ENCODE measurements at regions not wholly inside any gene's neighbourhood (a gene's known extent, or its start where the extent isn't known, plus 50 kb on each side); places are given as distances from the start of the nearest gene placed in this dataset.

DNA sequence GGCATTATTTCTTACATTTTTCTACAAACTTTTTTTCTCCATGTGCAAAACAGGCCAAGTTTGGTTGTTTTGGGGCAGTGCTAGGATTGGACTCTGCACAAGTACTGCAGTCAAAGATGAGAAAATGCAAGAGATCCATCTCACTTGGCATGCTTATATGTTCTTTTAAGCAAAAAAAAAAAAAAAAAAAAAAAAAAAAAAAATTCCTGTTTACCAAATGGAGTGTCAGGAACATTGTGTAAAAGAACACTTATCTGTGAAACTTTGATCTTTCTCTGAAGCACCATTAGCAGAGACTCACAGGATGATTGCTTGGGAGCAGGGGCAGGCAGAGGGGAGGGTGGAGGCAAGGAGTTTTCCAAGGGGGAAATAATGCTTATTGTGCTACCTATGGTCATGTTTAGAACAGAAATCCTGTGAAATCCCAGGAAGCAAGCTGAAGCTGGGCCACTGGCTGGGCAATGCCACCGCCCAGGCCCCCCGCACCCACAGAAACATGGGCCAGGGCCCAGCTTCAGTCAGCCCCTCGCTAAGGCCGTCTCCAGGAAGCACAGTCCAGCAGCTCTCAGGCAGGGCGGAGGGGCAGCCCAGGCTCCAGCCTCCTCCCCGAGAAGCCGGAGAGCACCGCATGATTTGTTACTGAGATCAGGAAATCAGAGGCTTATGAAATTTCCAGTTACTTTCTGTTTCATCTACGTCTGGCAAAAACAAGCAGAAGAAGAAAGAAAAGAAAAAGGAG lies 229.4 kb downstream of the ZNF516 start:
- Mint-ChIP-seq H3K4me3 (ENCODE audit: unreplicated experiment) (no peak overlapping the region), H3K9me3 (ENCODE audit: unreplicated experiment) (no peaks in the 10 kb centered on the region), H3K4me1 (ENCODE audit: low read depth, unreplicated experiment) (no peaks in the 10 kb centered on the region), H3K36me3 (ENCODE audit: low read depth, unreplicated experiment) (no peaks in the 10 kb centered on the region), H3K27ac (ENCODE audit: unreplicated experiment) (no peak overlapping the region), H3K27me3 (ENCODE audit: low read depth, unreplicated experiment) (peaks cover 41% of the 10 kb centered on the region)
- Histone ChIP-seq H3K4me2 (ENCODE audit: low read length) (no peak overlapping the region), H3K79me2 (ENCODE audit: insufficient read depth, low read length) (no peaks in the 10 kb centered on the region), H3K9ac (ENCODE audit: low read length) (no peak overlapping the region), H2AFZ (ENCODE audit: low read depth, low read length) (no peak overlapping the region), H3K4me3 (ENCODE audit: insufficient read depth, low read depth, low read length) (no peak overlapping the region), H4K20me1 (ENCODE audit: insufficient read depth, low read length) (no peaks in the 10 kb centered on the region), H3K9me3 (ENCODE audit: insufficient read depth, low read depth, low read length) (no peaks in the 10 kb centered on the region), H3K36me3 (ENCODE audit: insufficient read depth, low read length) (no peaks in the 10 kb centered on the region), H3K27ac (ENCODE audit: low read depth, low read length) (no peak overlapping the region), H3K27me3 (ENCODE audit: insufficient read depth, low read length) (no peaks in the 10 kb centered on the region), H3K4me1 (ENCODE audit: insufficient read depth, low read length) (no peaks in the 10 kb centered on the region)
- TF ChIP-seq, protein P1, sequence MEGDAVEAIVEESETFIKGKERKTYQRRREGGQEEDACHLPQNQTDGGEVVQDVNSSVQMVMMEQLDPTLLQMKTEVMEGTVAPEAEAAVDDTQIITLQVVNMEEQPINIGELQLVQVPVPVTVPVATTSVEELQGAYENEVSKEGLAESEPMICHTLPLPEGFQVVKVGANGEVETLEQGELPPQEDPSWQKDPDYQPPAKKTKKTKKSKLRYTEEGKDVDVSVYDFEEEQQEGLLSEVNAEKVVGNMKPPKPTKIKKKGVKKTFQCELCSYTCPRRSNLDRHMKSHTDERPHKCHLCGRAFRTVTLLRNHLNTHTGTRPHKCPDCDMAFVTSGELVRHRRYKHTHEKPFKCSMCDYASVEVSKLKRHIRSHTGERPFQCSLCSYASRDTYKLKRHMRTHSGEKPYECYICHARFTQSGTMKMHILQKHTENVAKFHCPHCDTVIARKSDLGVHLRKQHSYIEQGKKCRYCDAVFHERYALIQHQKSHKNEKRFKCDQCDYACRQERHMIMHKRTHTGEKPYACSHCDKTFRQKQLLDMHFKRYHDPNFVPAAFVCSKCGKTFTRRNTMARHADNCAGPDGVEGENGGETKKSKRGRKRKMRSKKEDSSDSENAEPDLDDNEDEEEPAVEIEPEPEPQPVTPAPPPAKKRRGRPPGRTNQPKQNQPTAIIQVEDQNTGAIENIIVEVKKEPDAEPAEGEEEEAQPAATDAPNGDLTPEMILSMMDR (IDR thresholded peaks at IDR 0.05; ENCODE audit: insufficient read depth, low read depth, low read length): no peak
- no peak for TF ChIP-seq EZH2 (IDR thresholded peaks at IDR 0.05; ENCODE audit: insufficient read depth, low read length)
- no peak for FAIRE-seq
- DNase-seq (ENCODE audit: low read depth): no peak

DNA sequence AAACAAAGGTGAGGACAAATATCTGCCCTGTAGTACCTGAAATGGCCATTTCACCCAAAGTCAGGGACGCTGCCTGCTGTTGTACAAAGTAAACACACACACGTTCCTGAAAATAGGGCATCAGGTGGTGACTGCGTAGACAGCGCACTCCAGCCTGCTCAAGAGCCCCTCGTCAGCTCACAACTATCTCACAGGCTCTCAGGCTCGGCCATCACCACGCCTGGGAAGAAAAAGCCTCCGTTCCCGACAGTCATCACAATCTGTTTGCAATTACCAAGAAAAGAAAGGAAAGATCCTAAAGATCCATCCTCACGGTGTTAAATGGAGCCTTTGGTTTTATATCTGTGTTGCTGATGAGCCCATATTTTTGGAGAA lies 230.2 kb downstream of the ZNF516 start:
- no peak for TF ChIP-seq EZH2 (IDR thresholded peaks at IDR 0.05; ENCODE audit: insufficient read depth, low read length)
- TF ChIP-seq, protein P1 (IDR thresholded peaks at IDR 0.05; ENCODE audit: insufficient read depth, low read depth, low read length): no peak
- H2AFZ ChIP-seq (ENCODE audit: low read depth, low read length): no peak overlapping the region

DNA sequence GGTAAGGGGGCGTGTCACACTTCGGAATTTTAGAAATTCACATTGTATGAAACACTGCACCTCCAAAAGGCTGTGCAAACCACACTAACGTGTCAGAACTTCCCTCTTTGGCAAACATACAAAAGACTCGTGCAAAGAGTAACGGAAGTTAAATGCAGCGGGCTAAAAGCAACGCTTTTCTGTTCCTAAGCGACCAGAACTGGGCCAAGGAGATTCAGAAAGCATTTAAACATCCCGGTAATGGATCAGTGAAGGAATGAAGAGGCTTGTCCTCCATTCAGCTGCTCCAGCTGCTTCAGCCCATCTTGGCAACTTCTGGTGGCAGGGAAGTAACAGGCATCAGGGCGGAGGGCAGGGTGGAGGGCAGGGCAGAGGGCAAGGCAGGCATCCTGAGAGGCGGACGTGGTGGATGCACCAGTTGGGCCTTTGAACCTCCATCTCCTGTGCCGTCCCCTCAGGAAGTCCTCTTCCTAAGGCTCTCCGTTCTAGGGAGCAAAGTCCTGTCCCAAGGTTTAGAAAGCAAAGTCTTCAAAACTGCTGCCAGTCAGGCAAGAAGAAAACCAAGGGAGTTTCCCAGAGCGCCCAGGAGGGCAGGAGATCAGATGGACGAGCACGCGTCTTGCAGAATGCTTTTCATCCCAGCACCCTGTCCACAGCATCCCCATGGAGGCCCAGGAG lies 230.7 kb downstream of the ZNF516 start:
- Mint-ChIP-seq H3K4me1 (ENCODE audit: low read depth, unreplicated experiment) (no peaks in the 10 kb centered on the region), H3K9me3 (ENCODE audit: unreplicated experiment) (no peaks in the 10 kb centered on the region), H3K4me3 (ENCODE audit: unreplicated experiment) (no peak overlapping the region), H3K27me3 (ENCODE audit: low read depth, unreplicated experiment) (peaks cover 34% of the 10 kb centered on the region), H3K36me3 (ENCODE audit: low read depth, unreplicated experiment) (no peaks in the 10 kb centered on the region), H3K27ac (ENCODE audit: unreplicated experiment) (no peak overlapping the region)
- Histone ChIP-seq H4K20me1 (ENCODE audit: insufficient read depth, low read length) (no peaks in the 10 kb centered on the region), H3K4me3 (ENCODE audit: insufficient read depth, low read depth, low read length) (no peak overlapping the region), H3K4me1 (ENCODE audit: insufficient read depth, low read length) (no peaks in the 10 kb centered on the region), H3K9ac (ENCODE audit: low read length) (no peak overlapping the region), H3K4me2 (ENCODE audit: low read length) (no peak overlapping the region), H3K27me3 (ENCODE audit: insufficient read depth, low read length) (no peaks in the 10 kb centered on the region), H3K36me3 (ENCODE audit: insufficient read depth, low read length) (no peaks in the 10 kb centered on the region), H2AFZ (ENCODE audit: low read depth, low read length) (peak overlapping the region; percentile 10), H3K9me3 (ENCODE audit: insufficient read depth, low read depth, low read length) (no peaks in the 10 kb centered on the region), H3K27ac (ENCODE audit: low read depth, low read length) (no peak overlapping the region), H3K79me2 (ENCODE audit: insufficient read depth, low read length) (no peaks in the 10 kb centered on the region)
- no peak for FAIRE-seq
- TF ChIP-seq EZH2 (IDR thresholded peaks at IDR 0.05; ENCODE audit: insufficient read depth, low read length): no peak
- TF ChIP-seq, protein P1 (IDR thresholded peaks at IDR 0.05; ENCODE audit: insufficient read depth, low read depth, low read length): no peak
- DNase-seq (ENCODE audit: low read depth): no peak

More for the DNA sequence above, 230.2 kb downstream of the ZNF516 start:
- Mint-ChIP-seq H3K9me3 (ENCODE audit: unreplicated experiment) (no peaks in the 10 kb centered on the region), H3K27me3 (ENCODE audit: low read depth, unreplicated experiment) (peaks cover 36% of the 10 kb centered on the region), H3K4me1 (ENCODE audit: low read depth, unreplicated experiment) (no peaks in the 10 kb centered on the region), H3K4me3 (ENCODE audit: unreplicated experiment) (no peak overlapping the region), H3K27ac (ENCODE audit: unreplicated experiment) (no peak overlapping the region), H3K36me3 (ENCODE audit: low read depth, unreplicated experiment) (no peaks in the 10 kb centered on the region)
- H3K27me3 ChIP-seq (ENCODE audit: insufficient read depth, low read length): no peaks in the 10 kb centered on the region
- H3K36me3 ChIP-seq (ENCODE audit: insufficient read depth, low read length): no peaks in the 10 kb centered on the region
- no peak overlapping the region for H3K27ac ChIP-seq (ENCODE audit: low read depth, low read length)
- no peaks in the 10 kb centered on the region for H3K79me2 ChIP-seq (ENCODE audit: insufficient read depth, low read length)
- H3K9ac ChIP-seq (ENCODE audit: low read length): no peak overlapping the region
- no peaks in the 10 kb centered on the region for H3K4me1 ChIP-seq (ENCODE audit: insufficient read depth, low read length)
- no peak overlapping the region for H3K4me3 ChIP-seq (ENCODE audit: insufficient read depth, low read depth, low read length)
- no peak for FAIRE-seq
- H3K9me3 ChIP-seq (ENCODE audit: insufficient read depth, low read depth, low read length): no peaks in the 10 kb centered on the region
- H4K20me1 ChIP-seq (ENCODE audit: insufficient read depth, low read length): no peaks in the 10 kb centered on the region
- H3K4me2 ChIP-seq (ENCODE audit: low read length): no peak overlapping the region
- DNase-seq (ENCODE audit: low read depth): no peak

All from astrocyte (in vitro differentiated cells and primary cell).